ENCODE measurements at regions not wholly inside any gene's neighbourhood (a gene's known extent, or its start where the extent isn't known, plus 50 kb on each side); places are given as distances from the start of the nearest gene placed in this dataset.

DNA sequence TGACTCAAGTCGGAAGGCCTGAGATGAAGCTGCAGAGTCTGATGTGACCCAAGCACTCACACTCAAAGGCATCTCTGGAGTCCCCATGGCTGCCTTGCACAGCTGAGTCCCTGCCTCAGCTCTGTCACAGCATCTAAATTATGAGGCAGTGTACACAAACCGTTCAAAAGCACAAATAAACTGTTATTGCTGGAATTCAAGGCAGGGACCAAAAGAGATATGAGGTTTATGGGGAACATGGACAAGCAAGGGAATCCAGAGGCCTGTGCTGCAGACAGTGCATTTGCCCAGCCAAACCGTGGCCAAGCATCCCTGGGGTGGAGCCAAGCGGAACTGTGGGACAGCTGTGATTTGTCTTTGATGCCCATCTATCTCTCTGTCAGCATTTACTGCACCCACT, 91.3 kb downstream of the RPS29 start:
- no peak overlapping the region for H3K27ac ChIP-seq (ENCODE audit: extremely low read depth, low read depth, low read length)
- no peaks in the 10 kb centered on the region for H3K9me3 ChIP-seq (ENCODE audit: control insufficient read depth, insufficient read depth, low read depth, low read length)
- ChIA-PET CTCF (interaction anchor here (7.4 kb wide), 1 partner anchor 32 kb away, joined by 109 read pairs; no protein-coding TSS in a partner anchor), POLR2A (no interaction called here)
- H3K4me1 ChIP-seq (ENCODE audit: control insufficient read depth, insufficient read depth, low read length) = no peaks in the 10 kb centered on the region
- no peak for TF ChIP-seq KLF16 (tag by site-specific recombination; IDR thresholded peaks at IDR 0.05)
- H3K4me3 ChIP-seq (ENCODE audit: low read depth, low read length) = no peak overlapping the region
- H3K36me3 ChIP-seq (ENCODE audit: control insufficient read depth in 2 of 2, insufficient read depth in 1 of 2, low read length in 2 of 2) = no peaks in the 10 kb centered on the region

- Histone ChIP-seq H3K4me1 (ENCODE audit: control insufficient read depth, insufficient read depth, low read length) (no peaks in the 10 kb centered on the region), H3K36me3 (ENCODE audit: control insufficient read depth in 2 of 2, insufficient read depth in 1 of 2, low read length in 2 of 2) (no peaks in the 10 kb centered on the region), H3K27ac (ENCODE audit: extremely low read depth, low read depth, low read length) (no peak overlapping the region), H3K4me3 (ENCODE audit: low read depth, low read length) (no peak overlapping the region), H3K9me3 (ENCODE audit: control insufficient read depth, insufficient read depth, low read depth, low read length) (no peaks in the 10 kb centered on the region)
- TF ChIP-seq OSR2 (tag by site-specific recombination; IDR thresholded peaks at IDR 0.05) (no peak), ZNF544 (tag by site-specific recombination; IDR thresholded peaks at IDR 0.05) (no peak), KLF8 (tag by site-specific recombination; IDR thresholded peaks at IDR 0.05) (no peak), ZNF202 (tag by site-specific recombination; IDR thresholded peaks at IDR 0.05; ENCODE audit: borderline replicate concordance) (no peak), TCF7L2 (IDR thresholded peaks at IDR 0.05; ENCODE audit: borderline replicate concordance, low read depth, low read length) (no peak), ZNF416 (tag by site-specific recombination; IDR thresholded peaks at IDR 0.05) (no peak), ZNF571 (tag by site-specific recombination; IDR thresholded peaks at IDR 0.05) (no peak), ZNF561 (tag by site-specific recombination; IDR thresholded peaks at IDR 0.05; ENCODE audit: borderline replicate concordance) (no peak), ZNF555 (tag by site-specific recombination; conservative IDR thresholded peaks at IDR 0.05) (no peak), MZF1 (tag by site-specific recombination; IDR thresholded peaks at IDR 0.05; ENCODE audit: borderline replicate concordance) (no peak), ZNF114 (tag by site-specific recombination; IDR thresholded peaks at IDR 0.05) (no peak)
- TF ChIP-seq, protein P1, sequence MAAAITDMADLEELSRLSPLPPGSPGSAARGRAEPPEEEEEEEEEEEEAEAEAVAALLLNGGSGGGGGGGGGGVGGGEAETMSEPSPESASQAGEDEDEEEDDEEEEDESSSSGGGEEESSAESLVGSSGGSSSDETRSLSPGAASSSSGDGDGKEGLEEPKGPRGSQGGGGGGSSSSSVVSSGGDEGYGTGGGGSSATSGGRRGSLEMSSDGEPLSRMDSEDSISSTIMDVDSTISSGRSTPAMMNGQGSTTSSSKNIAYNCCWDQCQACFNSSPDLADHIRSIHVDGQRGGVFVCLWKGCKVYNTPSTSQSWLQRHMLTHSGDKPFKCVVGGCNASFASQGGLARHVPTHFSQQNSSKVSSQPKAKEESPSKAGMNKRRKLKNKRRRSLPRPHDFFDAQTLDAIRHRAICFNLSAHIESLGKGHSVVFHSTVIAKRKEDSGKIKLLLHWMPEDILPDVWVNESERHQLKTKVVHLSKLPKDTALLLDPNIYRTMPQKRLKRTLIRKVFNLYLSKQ (tag by site-specific recombination; IDR thresholded peaks at IDR 0.05; ENCODE audit: borderline replicate concordance) = no peak
- TF ChIP-seq, protein P2, sequence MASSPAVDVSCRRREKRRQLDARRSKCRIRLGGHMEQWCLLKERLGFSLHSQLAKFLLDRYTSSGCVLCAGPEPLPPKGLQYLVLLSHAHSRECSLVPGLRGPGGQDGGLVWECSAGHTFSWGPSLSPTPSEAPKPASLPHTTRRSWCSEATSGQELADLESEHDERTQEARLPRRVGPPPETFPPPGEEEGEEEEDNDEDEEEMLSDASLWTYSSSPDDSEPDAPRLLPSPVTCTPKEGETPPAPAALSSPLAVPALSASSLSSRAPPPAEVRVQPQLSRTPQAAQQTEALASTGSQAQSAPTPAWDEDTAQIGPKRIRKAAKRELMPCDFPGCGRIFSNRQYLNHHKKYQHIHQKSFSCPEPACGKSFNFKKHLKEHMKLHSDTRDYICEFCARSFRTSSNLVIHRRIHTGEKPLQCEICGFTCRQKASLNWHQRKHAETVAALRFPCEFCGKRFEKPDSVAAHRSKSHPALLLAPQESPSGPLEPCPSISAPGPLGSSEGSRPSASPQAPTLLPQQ (tag by site-specific recombination; IDR thresholded peaks at IDR 0.05) = no peak
- TF ChIP-seq, protein P3, sequence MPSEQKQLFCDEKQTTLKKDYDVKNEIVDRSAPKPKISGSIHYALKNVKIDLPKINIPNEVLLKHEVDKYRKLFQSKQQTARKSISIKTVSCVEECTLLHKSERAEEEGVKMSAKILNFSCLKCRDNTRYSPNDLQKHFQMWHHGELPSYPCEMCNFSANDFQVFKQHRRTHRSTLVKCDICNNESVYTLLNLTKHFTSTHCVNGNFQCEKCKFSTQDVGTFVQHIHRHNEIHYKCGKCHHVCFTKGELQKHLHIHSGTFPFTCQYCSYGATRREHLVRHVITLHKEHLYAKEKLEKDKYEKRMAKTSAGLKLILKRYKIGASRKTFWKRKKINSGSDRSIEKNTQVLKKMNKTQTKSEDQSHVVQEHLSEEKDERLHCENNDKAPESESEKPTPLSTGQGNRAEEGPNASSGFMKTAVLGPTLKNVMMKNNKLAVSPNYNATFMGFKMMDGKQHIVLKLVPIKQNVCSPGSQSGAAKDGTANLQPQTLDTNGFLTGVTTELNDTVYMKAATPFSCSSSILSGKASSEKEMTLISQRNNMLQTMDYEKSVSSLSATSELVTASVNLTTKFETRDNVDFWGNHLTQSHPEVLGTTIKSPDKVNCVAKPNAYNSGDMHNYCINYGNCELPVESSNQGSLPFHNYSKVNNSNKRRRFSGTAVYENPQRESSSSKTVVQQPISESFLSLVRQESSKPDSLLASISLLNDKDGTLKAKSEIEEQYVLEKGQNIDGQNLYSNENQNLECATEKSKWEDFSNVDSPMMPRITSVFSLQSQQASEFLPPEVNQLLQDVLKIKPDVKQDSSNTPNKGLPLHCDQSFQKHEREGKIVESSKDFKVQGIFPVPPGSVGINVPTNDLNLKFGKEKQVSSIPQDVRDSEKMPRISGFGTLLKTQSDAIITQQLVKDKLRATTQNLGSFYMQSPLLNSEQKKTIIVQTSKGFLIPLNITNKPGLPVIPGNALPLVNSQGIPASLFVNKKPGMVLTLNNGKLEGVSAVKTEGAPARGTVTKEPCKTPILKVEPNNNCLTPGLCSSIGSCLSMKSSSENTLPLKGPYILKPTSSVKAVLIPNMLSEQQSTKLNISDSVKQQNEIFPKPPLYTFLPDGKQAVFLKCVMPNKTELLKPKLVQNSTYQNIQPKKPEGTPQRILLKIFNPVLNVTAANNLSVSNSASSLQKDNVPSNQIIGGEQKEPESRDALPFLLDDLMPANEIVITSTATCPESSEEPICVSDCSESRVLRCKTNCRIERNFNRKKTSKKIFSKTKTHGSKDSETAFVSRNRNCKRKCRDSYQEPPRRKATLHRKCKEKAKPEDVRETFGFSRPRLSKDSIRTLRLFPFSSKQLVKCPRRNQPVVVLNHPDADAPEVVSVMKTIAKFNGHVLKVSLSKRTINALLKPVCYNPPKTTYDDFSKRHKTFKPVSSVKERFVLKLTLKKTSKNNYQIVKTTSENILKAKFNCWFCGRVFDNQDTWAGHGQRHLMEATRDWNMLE (tag by site-specific recombination; conservative IDR thresholded peaks at IDR 0.05; ENCODE audit: low read depth) = no peak
- TF ChIP-seq, protein P4, sequence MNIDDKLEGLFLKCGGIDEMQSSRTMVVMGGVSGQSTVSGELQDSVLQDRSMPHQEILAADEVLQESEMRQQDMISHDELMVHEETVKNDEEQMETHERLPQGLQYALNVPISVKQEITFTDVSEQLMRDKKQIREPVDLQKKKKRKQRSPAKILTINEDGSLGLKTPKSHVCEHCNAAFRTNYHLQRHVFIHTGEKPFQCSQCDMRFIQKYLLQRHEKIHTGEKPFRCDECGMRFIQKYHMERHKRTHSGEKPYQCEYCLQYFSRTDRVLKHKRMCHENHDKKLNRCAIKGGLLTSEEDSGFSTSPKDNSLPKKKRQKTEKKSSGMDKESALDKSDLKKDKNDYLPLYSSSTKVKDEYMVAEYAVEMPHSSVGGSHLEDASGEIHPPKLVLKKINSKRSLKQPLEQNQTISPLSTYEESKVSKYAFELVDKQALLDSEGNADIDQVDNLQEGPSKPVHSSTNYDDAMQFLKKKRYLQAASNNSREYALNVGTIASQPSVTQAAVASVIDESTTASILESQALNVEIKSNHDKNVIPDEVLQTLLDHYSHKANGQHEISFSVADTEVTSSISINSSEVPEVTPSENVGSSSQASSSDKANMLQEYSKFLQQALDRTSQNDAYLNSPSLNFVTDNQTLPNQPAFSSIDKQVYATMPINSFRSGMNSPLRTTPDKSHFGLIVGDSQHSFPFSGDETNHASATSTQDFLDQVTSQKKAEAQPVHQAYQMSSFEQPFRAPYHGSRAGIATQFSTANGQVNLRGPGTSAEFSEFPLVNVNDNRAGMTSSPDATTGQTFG (tag by site-specific recombination; IDR thresholded peaks at IDR 0.05; ENCODE audit: borderline replicate concordance) = no peak
- ChIA-PET POLR2A (no interaction called here), CTCF (no interaction called here)
Observed at GRCh38 chr14:49493557-49493956, 92.6 kb downstream of the RPS29 start.
